ENCODE measurements at regions not wholly inside any gene's neighbourhood (a gene's known extent, or its start where the extent isn't known, plus 50 kb on each side); places are given as distances from the start of the nearest gene placed in this dataset.

DNA sequence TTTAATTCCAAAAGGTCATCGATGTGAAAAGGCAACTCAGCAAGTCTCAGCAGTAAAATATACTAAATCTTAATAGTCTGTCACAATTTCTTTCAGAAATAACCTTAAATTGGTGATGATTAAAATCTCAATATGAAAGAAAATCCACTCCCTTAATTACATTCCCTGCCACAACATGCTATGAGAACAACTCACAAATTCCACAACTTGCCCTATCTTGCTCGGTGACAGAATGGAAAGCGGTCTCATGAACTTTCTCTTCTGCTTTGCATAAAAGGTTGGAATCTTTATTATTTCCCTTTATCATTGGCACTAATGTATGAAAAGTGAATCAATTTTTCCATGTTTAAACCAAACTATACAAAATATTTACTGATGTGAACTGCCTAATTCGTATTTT is 380.8 kb downstream of the TMA16 start:
- DNase-seq (ENCODE audit: low spot score) = no peak

DNA sequence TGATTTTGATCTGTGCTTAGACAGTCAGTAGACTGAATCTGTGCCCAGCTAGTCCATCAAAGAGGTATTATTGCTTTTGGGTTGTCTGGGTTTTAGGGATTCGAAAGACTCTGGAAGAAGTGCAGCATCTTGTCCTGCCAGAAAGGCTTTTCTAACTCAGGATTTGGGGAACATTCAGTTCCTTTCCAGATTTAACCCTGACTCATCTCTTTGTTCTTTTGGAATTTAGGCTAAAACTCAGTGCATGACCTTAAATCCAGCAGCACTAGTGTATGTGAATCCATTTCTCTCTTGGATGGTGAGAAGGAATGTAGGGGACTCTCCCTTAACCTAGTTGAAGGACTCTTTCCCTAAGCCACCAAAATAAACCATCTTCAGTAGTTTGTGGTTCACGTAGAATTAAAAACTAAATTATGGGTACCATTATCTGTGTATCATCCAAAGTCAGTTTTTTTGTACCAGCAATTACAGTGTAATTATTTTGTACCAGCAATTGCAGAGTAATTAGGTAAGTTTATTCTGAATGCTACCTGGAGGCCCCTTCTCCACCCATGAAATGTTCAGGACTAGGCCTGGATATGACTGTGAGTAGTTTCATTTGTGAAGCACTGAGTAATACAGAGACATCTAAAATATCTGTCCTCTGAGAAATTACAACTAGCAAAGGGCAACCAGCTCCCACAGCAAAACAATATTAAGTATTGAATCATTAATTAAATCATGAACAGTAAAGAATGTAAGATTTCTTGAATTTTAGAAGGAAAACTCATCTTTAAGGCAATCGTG is 384.0 kb downstream of the TMA16 start:
- no peak for DNase-seq (ENCODE audit: low spot score)

DNA sequence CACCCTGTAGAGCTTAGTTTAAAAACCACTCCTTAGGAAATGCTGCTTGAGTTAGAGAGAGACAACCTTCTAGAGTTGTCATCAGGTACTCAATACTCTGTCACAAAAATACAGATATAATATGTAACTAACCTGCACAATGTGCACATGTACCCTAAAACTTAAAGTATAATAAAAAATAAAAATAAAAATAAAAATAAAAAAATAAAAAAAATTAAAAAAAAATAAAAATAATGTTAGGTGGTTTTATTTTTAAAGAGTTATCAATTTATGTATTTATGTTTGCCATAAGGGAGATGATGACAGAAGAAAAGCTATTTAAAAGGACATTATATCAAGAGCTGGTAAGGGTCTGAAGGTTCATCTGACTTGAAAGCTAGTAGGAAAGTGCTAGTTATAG is 397.9 kb downstream of the TMA16 start:
- DNase-seq (ENCODE audit: low spot score) = no peak

DNA sequence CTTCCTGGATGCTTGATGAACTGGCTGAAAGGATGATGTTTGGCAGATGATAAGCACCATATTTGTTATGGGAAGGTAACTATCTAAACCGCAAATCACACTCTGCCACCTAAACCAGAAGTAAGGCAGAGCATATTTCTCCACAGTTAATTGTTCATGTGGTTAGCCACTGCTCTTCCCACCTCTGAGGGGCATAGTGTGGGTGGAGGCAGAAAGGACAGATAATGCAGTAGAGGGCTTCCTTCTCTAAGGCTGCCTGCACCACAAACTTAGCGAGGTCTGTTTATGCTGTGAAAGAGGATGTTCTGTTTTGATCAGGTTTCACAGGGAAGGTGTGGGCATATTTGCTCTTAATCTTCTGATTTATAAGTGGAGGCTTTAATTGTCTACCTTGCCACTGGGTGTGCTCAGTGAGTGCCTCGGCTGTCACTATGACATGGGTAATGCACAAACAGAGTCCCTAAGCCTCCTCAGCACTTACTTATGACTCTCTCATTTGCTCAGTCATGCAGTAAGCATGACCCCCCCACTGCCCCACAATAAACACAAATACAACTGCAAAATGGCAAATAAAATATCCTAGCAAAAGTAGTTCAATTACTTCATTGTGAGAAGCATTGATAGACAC is 401.0 kb downstream of the TMA16 start:
- DNase-seq (ENCODE audit: low spot score) = no peak

DNA sequence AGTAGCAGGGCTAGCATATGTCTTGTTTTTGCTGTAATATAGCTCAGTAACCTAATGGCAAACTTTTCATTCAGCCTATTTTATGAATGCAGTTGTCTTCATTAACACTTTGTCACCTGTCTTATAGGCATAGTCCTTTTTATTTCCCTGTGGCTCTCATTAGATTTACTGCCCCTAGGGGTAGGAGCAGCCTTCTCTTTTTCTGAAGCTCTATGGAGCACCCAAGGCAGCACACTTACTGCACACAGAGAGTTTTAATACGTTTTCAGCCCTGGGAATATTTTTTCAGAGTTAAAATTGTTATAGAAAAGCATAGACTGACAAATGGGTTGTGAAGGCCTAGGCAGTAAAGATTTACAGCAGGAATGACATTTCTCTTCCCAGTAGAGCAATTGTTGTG is 406.8 kb downstream of the TMA16 start:
- DNase-seq (ENCODE audit: low spot score) = no peak

DNA sequence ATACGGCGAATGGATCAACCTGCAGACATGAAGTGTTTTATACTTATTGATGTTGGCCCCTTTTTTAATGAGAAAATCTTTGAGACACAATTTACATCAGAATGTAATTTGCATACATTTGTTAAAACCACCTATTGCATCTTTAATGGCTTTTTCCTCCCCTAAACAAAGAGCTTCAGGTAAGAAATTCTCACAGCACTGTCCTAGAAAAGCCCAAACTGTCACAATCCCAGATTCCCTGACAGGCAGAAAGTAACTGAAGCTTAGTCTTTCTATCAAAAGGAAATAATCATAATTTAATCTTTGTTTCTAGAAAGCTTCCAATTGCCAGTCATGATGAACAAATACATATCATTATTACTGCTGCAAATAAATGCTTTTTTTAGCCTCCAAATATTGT is 407.9 kb downstream of the TMA16 start:
- no peak for DNase-seq (ENCODE audit: low spot score)

DNA sequence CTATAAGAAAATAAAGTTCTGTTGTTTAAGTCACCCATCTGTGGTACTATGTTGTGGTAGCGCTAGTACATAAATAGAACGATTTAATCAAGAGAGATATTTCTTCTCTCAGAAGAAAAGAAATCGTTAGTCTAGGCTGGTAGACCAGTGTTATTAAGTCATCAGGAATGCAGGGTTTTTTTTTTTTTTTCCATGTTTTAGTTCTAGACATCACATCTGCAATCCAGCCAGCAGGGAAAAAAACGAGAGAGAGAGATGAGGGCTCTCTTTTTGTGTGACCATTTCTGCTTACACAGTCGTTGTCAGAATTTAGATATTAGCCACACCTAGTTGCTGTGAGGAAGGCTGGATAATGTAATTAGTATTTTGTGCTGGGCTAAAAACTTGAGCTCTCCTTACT is 417.4 kb downstream of the TMA16 start:
- DNase-seq (ENCODE audit: low spot score) = no peak

DNA sequence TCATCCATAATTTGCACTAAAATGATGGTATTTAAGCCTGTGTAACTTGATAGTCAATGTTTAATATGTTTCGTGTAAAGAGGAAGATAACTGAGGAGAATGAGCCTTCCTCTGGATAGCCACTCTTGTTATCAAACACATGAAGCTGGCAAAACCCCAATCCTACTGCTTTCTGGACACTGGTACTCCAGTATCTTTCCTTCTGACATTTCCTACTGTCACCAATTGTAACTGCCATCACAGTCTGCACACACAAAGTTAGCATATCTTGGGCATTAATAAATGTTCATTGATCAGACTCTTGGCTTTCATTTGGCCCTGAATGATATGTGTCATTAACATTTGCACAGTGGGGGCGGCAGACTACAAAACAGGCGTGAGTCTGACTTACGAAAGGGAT is 419.1 kb downstream of the TMA16 start:
- no peak for DNase-seq (ENCODE audit: low spot score)

DNA sequence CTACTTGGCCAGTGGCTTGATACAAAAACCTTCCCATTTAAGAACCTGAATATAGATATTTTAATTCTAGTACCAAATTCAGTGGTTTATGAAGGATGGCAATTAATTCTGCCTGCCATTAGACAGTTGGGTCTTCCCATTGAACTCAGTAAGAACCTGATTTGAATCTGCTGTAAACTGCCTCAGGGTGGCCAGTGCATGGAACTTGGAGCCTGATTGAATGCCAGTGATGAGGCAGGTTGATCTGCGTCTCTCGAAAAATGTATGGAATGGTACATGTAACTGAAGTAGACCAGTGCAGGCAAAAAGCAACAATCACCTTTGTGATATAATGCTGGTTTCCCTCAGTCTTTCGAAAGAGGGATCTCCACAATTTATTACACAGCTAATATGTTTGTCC is 421.4 kb downstream of the TMA16 start:
- DNase-seq (ENCODE audit: low spot score) = no peak

DNA sequence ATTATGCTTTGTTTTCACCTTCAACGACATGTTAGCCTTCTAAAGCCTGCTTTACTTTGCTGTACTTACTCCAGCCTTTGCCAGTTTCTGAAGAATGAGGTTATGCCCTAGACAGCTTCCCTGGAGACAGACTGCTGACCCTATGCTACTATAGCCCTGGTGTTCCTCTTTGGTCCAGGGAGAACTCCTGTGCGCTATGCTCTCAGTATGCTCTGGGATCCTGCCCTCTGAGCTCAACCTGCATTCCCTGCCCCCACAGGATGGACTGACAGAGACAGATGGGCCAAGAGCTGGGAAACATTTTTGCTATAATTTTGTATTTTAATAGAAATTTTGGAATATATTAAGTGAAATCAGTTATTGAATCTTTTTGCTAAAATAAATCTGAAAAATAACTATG is 425.9 kb downstream of the TMA16 start:
- no peak for DNase-seq (ENCODE audit: low spot score)

DNA sequence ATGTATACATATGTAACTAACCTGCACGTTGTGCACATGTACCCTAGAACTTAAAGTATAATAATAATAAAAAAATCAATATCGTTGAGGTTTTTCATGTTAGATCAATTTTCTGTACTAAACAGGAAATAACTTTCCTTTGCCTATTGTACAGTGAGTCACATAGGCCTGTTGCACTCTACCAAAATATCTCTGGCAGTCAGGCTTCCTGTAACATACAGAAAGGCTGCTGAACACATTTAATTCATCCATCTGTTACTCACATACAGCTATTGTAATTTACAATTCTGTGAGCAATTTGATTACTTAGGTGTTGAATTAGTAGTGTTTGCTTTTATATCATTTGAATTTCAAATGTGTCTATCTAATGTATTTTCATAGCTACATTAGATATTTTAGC is 427.8 kb downstream of the TMA16 start:
- DNase-seq (ENCODE audit: low spot score) = no peak

DNA sequence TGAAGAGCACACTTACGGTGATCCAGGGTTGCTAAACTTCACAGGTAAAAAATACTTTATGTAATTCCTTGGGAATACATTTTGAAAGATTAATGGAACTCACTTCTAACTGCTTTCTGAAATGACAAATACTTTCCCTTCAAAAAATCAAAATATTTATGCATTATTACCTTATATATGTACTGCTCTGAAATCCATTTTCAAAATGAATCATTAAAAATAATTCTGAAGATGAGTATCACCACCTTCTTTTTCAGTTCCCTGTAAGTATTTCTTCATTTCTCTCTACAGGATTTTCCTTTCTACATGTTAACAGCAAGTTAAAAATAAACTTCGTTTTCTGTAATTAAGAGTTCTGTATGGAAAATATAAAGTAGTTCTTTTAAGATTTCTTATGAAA is 428.6 kb downstream of the TMA16 start:
- DNase-seq (ENCODE audit: low spot score) = no peak

DNA sequence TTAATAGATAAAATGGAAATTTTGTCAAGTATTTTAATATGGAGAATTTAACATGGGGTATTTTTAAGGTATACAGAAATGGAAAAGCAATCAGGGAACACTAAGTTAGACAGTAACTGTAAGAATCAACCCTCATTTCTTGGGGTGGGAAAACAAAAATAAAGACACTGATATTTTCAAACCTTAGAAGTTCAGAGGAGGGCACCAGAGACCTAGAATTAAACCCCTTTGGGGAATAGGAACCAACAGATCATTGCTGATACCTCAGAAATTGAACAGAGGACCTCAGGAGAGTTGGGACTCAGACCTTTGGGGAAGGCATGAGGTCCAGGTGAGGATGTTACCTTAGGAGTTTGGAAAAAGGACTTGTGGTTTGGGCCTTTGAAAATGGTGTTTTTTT is 435.6 kb downstream of the TMA16 start:
- DNase-seq (ENCODE audit: low spot score) = no peak

DNA sequence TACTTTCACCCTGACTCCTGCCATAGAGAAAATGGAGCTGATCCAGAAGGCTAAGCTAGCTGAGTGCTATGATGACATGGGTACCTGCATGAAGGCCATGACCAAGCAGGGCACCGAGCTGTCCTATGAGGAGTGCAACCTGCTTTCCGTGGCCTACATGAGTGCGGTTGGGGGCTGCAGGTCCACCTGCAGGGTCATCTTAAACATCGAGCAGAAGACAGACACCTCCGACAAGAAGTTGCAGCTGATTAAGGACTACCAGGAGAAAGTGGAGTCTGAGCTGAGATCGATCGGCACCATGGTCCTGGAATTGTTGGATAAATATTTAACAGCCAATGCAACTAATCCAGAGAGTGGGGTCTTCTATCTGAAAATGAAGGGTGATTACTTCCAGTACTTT is 438.0 kb downstream of the TMA16 start:
- no peak for DNase-seq (ENCODE audit: low spot score)

DNA sequence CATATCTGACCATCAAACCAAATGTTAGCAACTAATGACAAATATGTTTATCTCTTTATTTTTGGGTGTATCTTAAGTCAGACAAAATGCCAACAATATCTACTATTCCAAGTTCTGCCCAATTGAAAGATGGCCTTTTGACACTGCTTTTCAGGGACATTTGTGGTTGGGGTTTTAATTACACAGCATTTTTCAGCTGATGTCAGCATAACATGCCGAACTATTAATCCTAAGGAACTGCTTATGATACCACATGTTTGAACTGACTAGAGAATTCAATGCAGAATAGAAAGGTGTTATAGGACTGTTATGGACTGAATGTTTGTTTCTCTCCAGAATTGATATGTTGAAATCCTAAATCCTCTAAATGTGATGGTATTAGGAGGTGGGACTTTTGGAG is 445.1 kb downstream of the TMA16 start:
- DNase-seq (ENCODE audit: low spot score) = no peak

DNA sequence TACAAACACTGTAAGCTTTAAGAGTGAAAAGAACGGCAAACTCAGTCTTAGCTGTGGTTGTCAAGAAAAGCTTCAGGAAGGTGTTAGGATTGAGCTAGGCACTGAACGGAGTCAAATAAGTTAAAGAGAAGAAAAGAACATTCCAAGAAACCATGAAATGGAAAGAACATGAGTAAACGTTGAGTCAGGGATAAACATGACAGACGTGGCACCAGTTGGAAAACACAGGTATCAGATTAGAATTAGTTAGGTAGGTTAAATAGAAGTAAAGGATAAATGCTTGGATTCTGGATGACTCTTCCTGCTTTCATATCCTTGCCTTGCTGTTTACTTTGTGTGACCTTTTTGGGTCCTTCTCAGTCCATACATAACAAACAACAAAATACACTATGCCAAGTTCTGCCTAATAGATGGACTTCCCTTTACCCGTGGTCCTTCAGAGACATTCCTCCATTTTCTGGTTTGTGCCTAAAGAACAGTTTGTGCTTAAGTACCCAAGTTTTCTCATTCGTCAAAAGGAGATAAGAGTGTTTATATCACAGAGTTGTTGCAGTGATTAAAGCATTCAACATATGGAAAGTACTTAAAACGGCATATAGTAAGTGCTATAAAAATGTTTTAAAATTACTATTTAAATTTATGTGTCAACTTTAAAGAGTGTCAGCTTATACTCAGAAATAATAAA is 446.9 kb downstream of the TMA16 start:
- DNase-seq (ENCODE audit: low spot score) = no peak

DNA sequence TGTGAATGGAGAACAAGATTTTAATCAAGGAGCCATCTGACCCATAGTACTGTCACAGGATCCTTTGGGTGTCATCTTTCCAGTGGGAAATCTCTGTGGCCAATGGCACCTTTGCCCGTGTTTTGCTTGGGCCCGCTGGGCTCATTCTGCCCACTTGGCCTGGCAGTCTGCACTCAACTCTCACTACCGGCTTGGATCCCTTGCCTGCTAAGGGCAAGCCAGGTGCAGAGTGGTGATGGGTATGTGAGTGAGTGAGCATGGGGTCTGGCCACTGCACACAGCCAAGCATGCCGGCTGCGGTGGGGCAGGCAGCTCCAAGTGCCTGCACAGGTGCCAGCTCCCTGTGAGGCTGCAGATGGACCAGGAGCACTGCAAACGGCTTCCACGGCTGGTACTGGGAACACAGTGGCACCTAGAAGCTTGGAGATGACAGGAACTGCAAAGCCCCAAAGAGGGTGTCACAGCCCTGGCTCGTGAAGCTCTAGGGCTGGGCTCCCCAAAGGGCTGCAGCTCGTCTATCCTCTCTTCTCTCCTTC is 454.5 kb downstream of the TMA16 start:
- no peak for DNase-seq (ENCODE audit: low spot score)

DNA sequence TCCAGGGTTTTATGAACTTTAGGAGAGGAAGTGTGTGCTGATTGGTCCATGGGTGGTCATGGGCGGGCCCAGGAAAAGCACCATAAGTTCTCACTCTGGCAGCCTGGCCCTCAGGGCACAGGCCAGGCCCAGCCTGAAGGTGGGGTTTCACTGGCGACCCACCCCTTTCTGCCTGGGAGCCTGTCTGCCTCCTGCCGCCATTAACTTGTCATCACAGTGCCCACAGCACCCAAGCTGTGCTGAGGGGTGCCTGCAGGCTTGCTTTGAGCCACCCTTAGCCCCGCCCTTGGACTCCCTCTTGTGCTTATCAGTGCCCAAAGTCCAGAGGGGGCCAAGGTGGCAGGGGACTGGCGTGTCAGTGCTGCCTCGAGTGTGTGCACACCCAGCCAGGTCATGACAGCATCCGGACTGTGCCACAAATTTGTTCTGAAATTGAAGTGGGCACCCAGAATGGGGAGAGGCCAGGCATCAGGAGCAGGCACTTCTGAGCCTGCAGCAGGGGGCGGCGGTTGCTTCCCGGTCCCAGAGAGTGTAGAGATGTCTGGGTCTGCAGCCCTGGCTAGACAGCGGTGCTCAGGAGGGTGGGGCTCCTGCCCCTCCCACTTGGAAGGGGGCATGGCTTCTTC is 455.6 kb downstream of the TMA16 start:
- DNase-seq (ENCODE audit: low spot score) = no peak

DNA sequence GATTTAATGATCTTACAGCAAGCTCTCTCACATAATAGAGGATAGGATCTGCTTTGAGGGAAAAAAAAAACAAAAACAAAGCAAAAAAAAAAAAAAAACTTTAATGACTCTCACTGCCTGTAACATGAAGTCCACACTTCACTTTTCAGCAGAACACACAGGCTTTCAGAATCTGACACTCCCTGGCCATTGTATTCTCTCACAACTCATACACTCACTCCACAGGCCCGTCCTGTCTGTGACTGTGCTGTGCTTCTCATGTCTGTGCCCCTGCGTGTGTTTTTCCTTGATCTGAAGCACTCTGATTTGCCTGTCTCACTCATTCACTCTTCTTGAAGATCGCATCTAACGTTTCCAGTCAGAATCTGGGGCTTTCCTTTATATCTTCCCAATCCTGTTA is 460.8 kb downstream of the TMA16 start:
- DNase-seq (ENCODE audit: low spot score) = no peak

DNA sequence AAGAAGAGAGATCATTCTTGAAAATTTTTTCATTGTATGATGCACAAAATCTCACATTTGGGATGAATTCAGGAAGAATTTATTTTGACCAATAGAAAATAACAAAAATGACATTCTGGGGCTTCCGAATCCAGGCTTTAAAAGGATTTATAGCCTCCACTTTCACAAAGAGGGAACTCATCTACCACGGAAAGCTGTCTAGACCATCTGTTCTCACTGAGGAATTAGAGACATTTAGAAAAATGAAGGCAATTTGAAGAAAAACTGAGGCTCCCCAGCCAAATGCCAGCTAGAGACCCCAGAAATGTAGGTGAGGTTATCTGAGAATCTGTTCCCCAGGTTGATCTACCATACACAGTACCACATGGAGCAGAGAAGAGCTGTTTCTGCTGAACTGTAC is 464.3 kb downstream of the TMA16 start:
- DNase-seq (ENCODE audit: low spot score) = no peak

DNA sequence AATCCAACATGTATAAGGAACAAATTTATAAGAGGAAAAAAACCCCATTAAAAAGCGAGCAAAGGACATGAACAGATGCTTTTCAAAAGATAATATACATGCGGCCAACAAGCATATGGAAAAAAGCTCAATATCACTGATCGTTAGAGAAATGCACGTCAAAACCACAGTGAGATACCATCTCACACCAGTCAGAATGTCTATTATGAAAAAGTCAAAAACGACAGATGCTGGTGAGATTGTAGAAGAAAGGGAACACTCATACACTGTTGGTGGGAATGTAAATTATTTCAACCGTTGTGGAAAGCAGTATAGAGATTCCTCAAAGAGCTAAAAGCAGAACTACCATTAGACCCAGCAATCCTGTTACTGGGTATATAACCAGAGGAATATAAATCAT is 465.4 kb downstream of the TMA16 start:
- no peak for DNase-seq (ENCODE audit: low spot score)

DNA sequence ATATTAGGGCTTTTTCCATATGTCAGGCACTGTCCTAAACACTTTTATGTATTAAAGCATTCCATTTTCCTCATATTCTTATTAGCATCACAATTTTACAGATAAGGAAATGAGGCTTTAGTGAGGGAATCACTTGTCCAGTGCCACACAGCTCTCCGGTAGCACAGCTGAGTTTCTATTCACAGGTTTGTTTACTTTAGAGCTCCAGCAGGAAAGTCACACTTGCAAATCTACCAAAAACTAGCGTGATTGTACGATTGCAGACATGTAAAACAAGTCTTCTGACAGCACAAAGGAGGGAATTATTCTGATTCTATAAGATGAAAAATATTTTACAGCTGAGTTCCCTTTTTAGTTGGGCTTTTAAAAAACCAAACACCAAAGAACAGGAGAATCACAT is 472.1 kb downstream of the TMA16 start:
- DNase-seq (ENCODE audit: low spot score) = no peak

DNA sequence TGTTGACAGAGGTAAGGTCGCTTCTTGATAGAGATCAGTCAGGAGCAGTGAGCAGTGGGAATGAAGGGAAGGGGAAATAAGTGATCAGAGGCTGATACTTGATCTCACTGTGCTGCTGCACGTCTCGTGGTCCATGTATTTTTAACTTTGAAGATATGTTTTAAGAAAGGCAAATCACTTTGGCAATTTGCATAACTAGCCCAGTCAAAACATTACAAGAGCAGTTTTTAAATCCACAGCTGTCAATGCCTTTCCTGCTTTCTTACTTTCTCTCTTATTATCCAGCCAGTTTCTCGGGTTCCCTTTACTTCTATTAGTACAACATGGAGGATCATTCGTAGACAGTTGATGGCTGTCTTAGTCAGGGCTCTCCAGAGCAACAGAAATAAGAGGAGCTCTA is 472.8 kb downstream of the TMA16 start:
- DNase-seq (ENCODE audit: low spot score) = no peak

Measured in AG08396 (cell line).